NOMO-1 treated with dmso at 0.1 percent for 144 hours (cell line): ENCODE measurements at regions not wholly inside any gene's neighbourhood (a gene's known extent, or its start where the extent isn't known, plus 50 kb on each side); places are given as distances from the start of the nearest gene placed in this dataset.
A peak's percentile ranks its signal among the peaks of the same experiment; 100 is the strongest.

Source experiments
- DNase-seq: peaks from one replicate; lab custom pipeline; 2025; ENCODE audit not compliant: unreplicated experiment; lab: John Stamatoyannopoulos, UW

DNA sequence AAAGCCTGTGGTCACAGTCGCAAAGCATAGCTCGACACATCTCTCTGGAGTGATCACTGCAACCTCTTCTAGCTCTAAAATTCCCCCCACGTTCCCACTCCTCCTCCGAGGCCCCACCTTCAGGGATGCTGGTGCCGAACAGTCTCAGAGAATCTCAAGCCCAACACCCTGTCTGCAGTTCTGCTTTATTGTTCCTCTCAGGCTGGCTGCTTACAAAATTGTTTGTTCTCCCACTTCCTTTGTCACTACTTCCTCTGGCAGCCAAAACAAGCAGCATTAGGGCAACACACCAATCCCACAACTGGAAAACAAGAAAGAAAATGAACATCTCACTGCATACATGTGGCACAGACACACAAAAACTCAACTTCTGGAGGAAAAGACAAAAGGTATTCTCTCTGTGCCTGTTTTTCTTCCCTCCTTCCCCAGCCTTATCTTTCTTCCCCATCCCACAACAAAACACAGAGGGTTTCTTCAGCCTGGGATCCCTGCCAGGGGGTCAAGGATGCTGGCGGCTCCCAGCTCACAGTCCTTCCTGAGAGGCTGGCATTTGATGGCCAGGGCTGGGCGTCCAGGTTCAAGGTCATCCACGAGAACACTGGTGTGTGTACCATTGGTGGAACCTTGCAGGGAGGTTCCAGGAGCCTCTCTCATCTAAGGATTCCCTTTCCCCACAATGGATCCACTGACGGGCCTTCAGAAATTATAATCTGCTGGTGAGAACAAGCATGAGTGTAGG lies 108.4 kb downstream of the TMCO5A start:
- DNase-seq: no peak

DNA sequence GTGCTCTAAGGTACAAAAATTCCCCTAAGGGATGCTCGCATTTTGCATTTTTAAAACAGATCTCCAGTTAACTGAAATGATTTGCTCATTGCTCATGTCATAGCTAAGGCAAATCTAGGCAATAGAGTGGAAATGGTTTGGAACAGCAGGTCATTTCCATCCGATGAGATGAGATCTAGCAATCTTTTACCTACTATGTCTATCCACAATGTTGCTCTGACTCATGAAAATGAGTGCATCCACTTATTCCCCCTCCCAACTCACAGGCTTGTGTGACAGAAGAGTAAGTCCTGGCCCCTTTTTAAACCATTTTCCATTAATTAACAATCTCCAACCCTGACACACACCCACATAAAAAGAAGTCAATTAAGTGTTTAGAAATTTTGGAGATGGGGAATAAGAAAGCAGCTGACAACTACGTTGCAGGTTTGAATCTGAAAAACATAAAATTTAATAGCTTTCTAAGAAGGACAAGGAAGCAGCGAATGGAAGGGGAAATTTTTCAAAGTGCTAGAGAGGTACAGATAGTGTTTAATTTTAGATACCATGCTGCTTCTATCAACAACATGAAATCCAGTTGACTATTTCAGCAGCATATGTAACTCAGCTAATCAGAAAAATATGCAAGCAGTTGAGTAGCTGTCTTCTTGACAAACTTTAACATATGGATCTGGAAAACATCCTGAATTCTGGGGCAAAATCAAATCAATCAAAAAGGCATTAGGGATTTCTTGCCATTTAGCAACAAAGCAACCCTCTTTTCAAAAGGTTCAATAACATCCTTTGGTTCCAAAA lies 112.0 kb downstream of the TMCO5A start:
- DNase-seq: no peak

DNA sequence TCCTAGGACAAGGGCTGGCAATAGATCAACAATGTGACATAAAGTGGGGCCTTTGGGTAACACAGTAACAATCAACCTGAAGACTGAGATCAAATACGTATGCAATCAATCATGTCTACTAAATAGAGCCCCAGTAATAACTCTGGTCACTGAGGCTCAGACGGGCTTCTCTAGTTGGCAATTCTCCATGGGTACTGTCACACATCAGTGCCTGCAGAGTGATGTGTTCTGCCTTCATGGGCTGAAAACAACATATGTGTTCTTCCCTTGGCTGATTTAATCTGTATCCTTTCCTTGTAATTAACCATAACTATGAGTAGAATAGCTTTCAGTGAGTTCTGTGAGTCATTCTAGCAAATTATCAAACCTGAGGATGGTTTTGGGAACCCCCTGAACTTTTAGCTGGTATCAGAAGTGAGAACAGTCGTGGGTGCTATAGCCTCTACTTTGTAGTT lies 113.6 kb downstream of the TMCO5A start:
- no peak for DNase-seq

DNA sequence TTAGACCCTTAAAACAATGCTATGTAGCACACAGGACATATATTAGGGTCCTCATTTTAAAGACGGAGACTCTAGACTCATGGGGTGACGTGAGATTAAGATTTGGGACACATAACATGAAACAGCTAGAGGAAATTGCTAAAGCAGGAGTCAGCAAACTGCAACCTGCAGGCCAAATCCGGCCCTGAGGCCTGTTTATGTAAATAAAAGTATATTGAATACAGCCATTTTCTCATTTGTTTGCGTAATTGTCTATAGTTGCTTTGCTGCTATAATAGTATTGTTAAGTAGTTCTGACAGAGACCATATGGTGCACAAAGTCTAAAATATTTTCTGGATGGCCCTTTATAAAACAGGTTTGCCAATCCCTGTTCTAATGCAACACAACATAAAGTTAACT lies 115.5 kb downstream of the TMCO5A start:
- no peak for DNase-seq

DNA sequence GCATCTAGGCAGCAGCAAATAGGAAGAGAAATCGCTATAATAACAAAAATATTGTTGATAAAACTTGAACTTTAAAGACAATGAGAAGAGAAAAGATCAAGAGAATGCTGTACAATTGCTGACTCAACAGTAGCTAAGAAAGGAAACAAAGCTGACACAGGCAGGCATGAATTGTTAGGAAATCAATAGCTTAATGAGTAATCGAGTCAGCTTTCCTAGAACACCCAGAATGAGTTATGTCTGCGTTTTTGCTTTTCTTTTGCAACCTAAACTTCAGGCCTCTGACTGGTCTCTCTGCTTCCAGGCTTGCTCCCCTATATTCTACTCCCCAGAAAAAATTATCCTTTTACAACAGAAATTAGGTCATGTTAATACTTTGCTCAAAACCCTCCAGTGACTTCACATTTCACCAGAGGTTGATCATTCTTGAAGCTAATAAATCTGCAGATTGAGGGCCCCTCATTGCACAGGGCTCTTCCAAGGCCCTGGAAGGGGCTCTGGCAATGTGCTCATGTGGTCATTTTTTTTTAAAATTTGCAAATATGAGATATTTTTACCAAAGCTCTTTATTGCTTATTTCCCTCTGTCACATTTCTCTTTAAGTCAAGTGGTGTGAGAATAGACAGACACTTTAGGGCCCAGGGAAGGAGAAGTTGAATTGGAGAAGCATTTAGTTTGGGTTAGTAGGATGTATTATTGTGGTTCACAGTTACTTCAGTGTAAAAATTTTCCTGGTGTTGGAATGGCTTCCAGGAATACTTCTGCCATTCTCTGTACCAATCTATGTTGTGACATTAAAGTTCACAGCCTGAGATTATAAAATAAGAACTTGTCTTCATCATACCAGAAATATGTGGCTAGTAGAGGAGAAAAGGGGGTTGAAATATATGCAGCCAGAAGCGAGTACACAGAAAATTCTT lies 116.3 kb downstream of the TMCO5A start:
- no peak for DNase-seq

DNA sequence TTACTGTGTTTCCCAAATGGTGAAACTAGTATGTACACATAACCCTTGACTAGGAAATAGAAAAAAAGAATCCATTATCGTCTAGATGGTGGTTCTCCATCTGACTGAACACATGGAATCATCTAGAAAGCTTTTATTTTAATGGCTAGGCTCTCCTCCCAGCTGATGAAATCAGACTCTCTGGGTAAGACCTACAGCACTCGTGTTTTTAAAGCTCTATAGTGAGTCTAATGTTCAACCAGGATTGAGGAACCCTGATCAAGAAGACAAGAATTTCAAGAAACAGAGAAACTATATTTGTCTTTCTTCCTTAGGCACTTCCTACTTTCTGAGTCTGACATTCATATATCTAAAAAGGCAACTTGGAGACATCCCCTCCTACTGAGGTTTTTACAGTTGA lies 118.8 kb downstream of the TMCO5A start:
- no peak for DNase-seq

DNA sequence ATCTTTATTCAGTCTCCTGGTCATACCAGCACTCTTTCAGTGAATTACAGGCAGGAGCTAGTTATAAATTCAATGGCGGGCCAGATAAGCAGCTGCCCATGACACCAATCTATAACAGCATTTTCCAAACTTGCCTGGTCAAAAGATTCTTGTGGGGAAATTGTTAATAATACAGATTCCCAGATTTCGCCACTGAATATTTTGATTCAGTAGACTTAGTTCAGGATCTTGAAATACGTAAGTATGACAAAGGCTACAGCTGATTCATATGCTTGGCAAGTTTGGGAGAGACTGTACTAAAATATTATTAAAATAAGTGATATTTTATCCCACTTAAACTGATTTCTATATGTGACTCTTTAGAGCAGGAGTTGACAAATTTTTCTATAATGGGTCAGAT lies 119.3 kb downstream of the TMCO5A start:
- DNase-seq: no peak

DNA sequence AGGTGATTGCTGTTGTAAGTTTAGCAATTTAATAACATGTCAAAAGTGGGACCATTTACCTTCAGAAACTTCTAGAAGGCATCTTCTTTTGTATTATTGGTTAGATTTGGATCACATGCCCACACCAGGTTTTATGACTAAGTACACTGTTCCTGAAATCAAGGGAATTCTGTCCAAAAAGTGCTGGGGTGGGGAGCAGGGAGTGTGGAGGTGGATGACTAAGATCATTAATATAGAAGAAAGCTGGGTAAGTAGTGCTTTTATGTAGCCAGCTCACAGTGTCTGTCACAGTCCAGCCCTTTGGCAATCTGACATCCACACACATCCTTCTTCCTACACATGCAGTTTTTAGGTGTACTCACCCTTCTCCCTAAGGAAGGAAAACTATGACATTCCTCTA lies 120.0 kb downstream of the TMCO5A start:
- no peak for DNase-seq

DNA sequence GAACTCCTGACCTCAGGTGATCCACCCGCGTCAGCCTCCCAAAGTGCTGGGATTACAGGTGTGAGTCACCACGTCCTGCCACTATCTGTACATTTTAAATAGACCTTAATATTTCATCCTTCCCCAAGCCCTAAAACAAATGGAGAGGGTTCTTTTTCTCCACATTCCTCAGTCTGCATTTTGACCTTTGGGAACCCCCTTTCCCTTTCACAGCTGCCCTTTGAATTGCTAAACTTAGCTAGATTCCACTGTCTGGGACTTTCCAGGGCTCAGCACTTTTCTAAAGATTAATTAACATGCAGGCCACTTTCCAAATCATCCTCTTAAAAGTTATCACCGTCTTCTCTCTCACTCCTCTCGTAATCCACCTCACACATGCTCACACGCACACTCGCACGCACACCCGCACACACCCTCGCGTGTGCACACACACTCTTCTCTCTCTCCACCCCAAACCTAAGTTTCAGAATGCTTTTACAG lies 124.2 kb downstream of the TMCO5A start:
- no peak for DNase-seq

DNA sequence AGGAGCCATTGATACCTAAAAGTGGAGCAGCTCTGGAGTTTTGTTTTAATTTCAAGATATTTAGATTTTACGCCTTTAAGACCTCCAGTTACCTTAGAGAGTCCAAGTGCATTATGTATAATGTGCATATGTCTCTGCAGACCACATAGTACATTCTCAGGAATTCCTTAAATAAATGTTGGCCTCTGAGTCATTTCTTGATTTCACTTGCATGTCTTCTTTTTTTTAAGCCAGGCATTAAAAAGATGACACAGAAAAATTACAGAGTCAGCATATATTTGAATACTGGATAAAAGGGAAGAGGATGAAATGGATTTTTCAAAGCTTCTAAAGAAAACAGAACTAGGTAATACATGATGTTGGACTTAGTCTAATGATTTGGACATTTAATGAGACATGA lies 125.2 kb downstream of the TMCO5A start:
- no peak for DNase-seq

DNA sequence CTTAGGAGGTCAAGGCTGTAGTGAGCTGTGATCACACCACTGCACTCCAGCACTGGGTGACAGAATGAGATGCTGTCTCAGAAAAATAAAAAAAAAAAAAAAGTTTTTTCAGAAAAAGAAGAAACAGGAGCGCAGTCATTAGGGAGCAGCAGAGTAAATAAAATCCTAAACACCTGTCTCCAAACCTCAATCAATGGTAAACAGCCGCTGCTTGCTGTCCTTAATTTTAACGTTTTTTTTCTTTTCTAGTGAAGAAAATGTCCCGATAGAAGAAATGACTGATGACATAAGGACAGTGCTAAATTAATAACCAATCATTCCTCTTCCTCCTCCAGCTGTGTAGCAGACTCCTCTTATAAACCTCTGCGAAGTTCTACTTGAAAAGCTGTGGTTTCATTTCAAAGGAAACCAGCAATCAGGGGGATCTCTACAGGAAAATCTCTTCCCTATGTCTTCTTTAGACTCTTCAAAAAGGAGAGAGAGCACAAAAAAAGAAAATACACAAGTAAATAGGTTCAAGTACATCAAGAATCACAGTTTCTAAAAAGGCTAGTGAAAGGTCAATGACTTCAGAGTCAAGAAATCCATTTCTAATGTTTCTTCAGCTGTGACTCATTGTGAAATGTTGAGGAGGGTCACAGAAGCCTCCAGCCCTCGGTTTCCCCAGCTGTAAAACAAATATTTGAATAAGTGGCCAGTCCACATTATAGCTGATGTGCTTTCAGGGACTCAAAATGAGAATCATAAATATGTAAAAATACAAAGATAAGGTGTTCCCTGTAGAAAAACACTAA lies 127.6 kb downstream of the TMCO5A start:
- DNase-seq: no peak

DNA sequence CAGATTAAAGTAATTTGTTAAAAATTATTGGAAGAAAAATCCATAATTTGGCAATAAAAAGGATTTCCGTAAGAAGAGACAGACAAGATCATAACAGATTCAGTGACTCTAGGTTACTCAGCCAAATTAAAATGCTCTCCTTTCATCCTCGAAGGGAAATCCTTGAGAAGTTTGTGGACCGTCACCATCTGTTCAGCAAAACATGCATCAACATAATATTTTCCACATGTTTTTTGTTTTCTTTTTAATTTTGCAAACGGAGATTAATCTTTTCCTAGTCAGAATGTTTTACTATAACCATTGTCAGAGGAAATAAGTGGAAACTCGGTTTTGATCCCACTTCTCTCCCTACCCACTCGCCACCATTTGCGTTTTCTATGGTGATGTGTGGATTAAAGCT lies 128.3 kb downstream of the TMCO5A start:
- DNase-seq: no peak

DNA sequence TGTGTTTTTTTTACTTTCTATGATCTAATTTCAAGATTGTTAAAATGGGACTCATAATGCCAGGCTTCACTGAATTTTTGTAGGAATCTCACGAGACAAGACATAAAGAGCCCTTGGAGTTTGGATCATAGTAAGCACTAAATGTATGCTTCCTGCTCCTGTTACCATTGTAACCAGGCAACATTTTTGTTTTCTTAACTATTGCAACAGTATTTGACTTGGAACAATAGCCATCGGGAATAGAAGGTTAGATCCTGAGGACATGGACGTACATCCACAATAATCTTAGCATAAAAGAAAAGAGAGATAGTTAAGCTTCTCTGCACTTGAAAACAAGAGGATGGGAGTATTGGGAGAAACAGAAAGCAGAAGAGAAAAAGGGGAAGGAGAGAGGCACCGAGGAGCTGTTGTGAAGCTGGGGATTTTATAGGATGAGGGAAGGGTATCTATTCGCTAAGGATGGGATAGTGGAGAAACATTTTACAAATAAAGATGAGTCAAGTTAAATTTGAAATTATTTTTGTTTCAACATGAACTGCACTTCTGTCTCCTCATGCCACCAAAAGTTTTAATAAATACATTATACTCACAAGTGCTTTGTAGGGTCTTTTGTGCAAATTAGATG lies 131.4 kb downstream of the TMCO5A start:
- DNase-seq: peak; percentile 12

DNA sequence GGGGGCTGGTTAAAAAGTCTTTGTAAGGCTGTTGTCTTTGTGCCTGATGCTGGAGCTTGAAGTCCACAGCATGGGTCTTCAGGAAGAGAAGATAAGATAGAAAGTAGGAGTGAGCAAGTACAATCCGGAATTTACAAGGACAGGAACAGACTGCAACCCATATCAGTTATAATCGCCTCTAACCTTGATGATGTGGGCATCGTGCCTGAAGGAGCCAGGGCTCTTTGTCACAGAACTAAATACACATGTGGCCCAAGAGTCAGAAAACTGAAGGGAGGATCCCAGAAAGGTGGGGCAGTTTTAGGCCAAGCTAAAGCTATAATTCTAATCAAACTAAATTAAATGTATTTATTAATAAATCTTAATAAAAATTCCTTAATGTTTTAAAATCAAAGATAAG lies 132.2 kb downstream of the TMCO5A start:
- no peak for DNase-seq

DNA sequence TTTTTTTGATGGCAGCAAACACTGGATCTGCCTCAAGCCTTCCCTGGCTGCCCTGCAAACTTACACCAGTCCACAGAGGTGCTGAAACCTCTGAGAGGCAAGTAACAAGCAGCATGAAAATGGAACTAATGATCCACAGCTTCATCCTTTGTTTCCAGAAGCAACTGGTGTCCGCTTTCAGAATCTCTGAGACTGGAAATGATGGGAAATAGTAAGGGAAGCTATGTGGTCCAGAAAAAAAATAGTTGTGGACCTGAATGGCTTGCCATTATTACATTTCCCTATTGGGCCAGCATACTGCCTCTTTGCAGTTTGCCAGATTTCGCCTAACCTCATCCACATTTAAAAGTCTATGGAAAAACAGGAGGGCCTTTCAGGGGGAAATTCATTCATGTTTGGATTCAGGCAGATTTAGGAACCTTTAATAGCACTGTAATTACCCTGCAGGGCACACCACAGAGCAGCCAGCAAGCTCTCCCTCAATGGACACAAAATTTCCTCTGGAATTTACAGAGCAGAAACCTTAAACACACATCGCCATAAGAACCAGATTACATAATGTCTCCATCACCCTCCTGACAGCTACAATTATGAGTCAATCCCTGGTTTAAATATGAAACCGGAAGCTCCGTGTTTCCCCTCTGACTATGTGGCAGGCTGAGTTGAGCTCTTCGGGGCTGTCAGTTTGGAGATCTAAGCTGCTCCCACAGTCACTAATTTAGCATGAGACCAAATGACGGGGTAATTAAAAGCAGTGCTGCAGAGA lies 134.4 kb downstream of the TMCO5A start:
- peak; percentile 81 for DNase-seq

DNA sequence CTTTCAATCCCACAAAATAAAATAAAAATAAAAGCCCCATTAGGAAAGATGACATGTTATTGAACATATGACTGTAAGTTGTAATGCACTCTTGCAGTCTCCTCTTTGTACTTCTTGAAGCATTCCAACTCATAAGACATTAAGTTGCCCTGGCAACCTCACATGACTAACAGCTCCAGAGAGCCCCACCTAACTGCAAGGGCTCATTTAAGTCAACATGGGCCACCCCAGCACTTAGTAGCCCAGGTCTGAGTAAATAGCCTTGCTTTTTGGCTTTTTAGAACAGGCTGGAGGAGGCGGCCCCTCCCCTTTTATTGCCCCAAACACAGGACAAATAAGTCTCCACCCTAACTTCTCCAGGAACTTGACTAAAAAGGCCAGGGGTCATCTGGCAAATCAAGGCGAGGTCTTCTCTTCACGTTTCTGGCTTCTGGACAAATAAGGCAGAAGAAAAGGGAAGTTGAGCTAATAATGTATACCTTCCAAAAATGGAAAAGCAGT lies 135.1 kb downstream of the TMCO5A start:
- peak; percentile 28 for DNase-seq

DNA sequence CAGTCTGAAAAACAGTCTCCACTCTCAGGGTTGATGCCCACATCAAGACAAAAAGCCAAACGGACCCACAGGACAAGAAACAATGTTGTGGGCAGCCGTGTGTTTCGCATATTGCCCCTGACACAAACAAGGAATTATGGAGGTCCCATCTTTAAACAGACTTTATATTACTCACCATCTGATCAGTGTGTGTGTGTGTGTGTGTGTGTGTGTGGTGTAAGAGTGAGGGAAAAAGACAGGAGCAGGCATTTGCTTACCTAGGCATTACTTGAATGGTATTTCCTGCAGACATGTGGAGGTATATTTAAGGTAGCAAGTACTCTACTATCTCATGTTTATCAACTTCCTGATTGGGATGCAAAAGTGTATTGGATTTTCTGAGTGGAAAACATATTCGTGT lies 136.3 kb downstream of the TMCO5A start:
- no peak for DNase-seq

DNA sequence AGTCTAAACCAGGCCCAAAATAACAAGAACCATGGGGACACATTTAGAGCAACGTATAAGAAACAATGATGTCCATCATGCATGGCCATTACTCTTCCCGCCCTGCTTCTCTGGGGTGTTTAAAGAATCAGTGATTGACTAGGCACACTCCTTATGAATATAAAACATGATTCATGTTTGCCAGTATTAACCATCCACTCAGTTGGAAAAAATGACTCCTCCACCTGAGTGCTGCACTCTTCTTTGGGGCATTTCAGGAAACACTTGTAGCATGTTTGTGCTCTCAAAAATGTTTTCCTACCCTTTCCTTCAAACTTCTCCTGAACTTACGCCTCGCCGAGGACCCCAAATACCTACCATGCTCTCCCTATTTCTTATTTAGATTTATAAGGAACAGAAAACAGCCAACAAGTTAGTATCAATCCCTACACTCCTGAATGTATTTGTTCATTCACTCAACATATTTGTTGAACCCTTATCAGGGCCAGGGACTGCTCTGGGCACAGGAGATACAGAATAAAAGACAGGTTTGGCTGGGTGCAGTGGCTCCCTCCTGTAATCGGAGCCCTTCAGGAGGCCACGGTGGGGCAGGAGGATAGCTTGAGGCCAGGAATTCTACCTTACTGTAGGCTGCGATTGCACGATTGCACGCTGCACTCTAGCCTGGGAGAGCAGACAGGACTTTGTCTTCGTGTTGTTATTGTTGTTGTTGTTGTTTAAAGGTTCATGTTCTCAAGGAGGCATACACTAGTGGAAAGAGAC lies 137.0 kb downstream of the TMCO5A start:
- DNase-seq: no peak

DNA sequence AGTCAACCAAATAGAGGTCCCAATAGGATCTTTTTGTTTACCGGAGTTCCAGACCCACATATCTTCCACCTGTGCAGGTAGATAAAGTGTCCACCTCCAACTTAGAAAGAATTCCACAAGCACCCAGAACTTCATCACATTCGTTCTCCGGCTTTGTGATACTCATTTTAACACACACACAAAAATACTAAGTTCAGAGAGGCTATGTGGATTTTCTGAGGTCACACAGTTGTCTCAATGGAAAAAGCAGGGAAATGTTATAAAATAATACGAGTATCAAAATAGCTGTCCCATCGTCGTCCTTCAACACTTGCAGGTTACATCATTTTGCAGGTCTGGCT lies 137.5 kb downstream of the TMCO5A start:
- DNase-seq: no peak
